VCaP (cell line): ENCODE measurements at regions not wholly inside any gene's neighbourhood (a gene's known extent, or its start where the extent isn't known, plus 50 kb on each side); places are given as distances from the start of the nearest gene placed in this dataset.

Experiments used
- H3K27ac ChIP-seq: fragments of 450-650 bp; 2 replicates; pipeline ENCODE4 v1.5.1; 2017
- CTCF ChIP-seq: fragments of 450-650 bp; conservative IDR thresholded peaks from 2 replicates; pipeline ENCODE4 v1.5.1; 2017; ENCODE audit warnings: mild to moderate bottlenecking, moderate library complexity

DNA sequence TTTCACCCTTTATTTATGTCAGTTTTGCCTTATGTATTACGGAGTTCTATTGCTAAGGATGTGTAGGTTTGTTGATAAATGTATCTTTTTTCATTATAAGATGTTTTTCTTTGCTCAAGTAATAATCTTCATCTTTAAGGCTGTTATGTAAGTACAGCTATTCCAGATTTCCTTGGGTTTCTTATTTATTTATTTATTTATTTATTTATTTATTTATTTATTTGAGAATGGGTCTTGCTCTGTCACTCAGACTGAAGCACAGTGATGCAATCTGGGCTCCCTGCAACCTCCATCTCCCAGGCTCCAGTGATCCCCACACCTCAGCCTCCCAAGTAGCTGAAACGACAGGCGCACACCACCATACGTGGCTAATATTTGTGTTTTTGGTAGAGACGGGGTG lies 617.0 kb downstream of the SLITRK1 start:
- no peak for TF ChIP-seq CTCF
- H3K27ac ChIP-seq, result no peak overlapping the region

- no peak overlapping the region for H3K27ac ChIP-seq
- no peak for TF ChIP-seq CTCF
Observed at GRCh38 chr13:83248751-83249150, 633.5 kb downstream of the SLITRK1 start.

GRCh38 chr13:83232626-83233025 lies 649.6 kb downstream of the SLITRK1 start:
- no peak for TF ChIP-seq CTCF
- H3K27ac ChIP-seq, result no peak overlapping the region

GRCh38 chr13:83229574-83230305 lies 652.5 kb downstream of the SLITRK1 start:
- no peak for TF ChIP-seq CTCF
- no peak overlapping the region for H3K27ac ChIP-seq

- TF ChIP-seq CTCF, result no peak
Observed at GRCh38 chr13:83223546-83223945, 658.7 kb downstream of the SLITRK1 start.

GRCh38 chr13:83221813-83222241 lies 660.4 kb downstream of the SLITRK1 start:
- no peak overlapping the region for H3K27ac ChIP-seq
- no peak for TF ChIP-seq CTCF

More at GRCh38 chr13:83223546-83223945, 658.7 kb downstream of the SLITRK1 start:
- no peak overlapping the region for H3K27ac ChIP-seq

DNA sequence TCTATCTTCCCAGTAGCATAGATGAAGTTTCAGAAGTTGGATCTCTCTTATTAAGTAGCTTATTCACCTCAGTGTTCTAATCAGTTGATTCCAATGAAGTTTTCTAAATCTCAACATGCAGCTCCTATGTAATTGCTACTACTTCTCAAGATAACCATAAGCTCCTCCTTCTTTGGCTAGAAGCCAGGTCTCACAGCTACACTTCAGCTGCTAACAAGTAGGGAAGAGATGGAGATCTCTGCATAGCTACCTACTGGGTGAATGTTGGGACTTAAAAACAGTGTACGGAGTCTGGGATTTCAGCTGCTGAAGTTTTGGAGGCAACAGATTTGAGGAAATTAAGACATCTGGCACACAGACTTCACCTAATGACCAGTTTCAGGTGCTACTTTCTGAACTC lies 661.0 kb downstream of the SLITRK1 start:
- no peak overlapping the region for H3K27ac ChIP-seq
- TF ChIP-seq CTCF, result no peak
